Liver (tissue), 3 donors: ENCODE measurements at regions not wholly inside any gene's neighbourhood (a gene's known extent, or its start where the extent isn't known, plus 50 kb on each side); places are given as distances from the start of the nearest gene placed in this dataset.

Source experiments
- ATF3 ChIP-seq: IDR thresholded peaks from 2 replicates; pipeline ENCODE4 v1.6.1; 2016; ENCODE audit warnings: antibody characterized with exemption
- CTCF ChIP-seq: fragments of 150-350 bp; IDR thresholded peaks from 2 replicates; pipeline ENCODE4 v1.5.1; 2017; ENCODE audit warnings: improper control_type of control experiment, low read depth, low read length; ENCODE audit not compliant: missing input control
- EGR1 ChIP-seq, 2 donors: IDR thresholded peaks; 2 replicates each; pipeline ENCODE4 v1.6.1; 2016 to 2018; ENCODE audit warnings: antibody characterized with exemption in 2 of 2, low read depth in 2 of 2
- FOXA2 ChIP-seq: IDR thresholded peaks from 2 replicates; pipeline ENCODE4 v1.6.1; 2016; ENCODE audit warnings: antibody characterized with exemption
- JUND ChIP-seq, 2 donors: IDR thresholded peaks; 2 replicates each; pipeline ENCODE4 v1.6.1; 2016; ENCODE audit warnings: antibody characterized with exemption in 2 of 2
- MAX ChIP-seq: IDR thresholded peaks from 2 replicates; pipeline ENCODE4 v1.6.1; 2016; ENCODE audit warnings: antibody characterized with exemption
- RAD21 ChIP-seq, 2 donors: IDR thresholded peaks; 2 replicates each; pipeline ENCODE4 v1.6.1; 2016; ENCODE audit warnings: antibody characterized with exemption in 2 of 2, mild to moderate bottlenecking in 2 of 2
- REST ChIP-seq: IDR thresholded peaks from 2 replicates; pipeline ENCODE4 v1.6.1; 2016; ENCODE audit warnings: antibody characterized with exemption, mild to moderate bottlenecking
- SP1 ChIP-seq: IDR thresholded peaks from 2 replicates; pipeline ENCODE4 v1.6.1; 2018; ENCODE audit warnings: antibody characterized with exemption, mild to moderate bottlenecking
- TAF1 ChIP-seq: conservative IDR thresholded peaks from 2 replicates; pipeline ENCODE4 v1.6.1; 2016; ENCODE audit warnings: antibody characterized with exemption, mild to moderate bottlenecking
- donor health status: healthy.
- donor health status: healthy.

GRCh38 chr7:131016230-131016629 lies 282.2 kb upstream of the KLF14 start:
- TF ChIP-seq REST (no peak), CTCF (no peak), TAF1 (no peak), RAD21 (IDR thresholded peaks at IDR 0.05) (no peak), FOXA2 (peak; percentile 50), MAX (no peak), ATF3 (no peak), SP1 (no peak), EGR1 (IDR thresholded peaks at IDR 0.05; ENCODE audit: low read depth in 2 of 2) (no peak), JUND (IDR thresholded peaks at IDR 0.05) (no peak)
